ENCODE measurements at regions not wholly inside any gene's neighbourhood (a gene's known extent, or its start where the extent isn't known, plus 50 kb on each side); places are given as distances from the start of the nearest gene placed in this dataset.
"Not testable (repeated sequence)": the region's sequence is repeated elsewhere in the genome, so short reads cannot be mapped to it uniquely, and the experiment has no call there.

DNA sequence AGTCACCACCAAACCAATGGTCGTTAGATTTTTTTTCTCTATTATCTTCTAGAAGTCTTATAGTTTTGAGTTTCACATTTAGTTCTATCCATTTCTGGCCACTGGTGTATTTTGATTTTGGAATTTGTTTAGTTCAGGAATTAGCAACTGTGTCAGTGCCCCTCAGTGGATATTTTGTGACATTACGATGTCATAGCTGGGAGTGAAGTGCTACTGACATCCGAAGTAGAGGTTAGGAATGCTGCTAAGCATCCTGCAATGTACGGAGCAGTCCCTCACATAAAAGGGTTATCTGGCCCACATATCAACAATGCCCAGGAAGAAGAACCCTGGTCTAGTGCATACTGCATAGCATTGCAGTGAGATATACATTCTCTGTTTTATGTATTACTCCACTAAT is 157.4 kb upstream of the RGPD4 start:
- no peak for DNase-seq

DNA sequence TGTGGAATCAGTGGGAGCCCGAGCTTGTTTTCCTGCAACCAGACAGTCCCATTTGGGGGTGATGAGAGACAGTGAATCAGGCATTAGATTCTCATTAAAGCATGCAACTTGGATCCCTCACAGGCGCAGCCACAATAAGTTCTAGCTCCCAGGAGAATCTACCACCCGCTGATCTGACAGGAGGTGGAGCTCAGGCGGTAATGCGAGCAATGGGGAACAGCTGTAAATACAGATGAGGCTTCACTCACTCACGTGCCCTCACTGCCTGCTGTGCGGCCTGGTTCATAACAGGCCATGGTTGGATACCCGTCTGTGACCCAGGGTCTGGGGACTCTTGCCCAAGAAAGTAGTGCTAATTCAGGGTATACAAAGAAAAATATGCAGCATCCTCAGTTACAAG is 144.8 kb upstream of the RGPD4 start:
- no peak for DNase-seq

DNA sequence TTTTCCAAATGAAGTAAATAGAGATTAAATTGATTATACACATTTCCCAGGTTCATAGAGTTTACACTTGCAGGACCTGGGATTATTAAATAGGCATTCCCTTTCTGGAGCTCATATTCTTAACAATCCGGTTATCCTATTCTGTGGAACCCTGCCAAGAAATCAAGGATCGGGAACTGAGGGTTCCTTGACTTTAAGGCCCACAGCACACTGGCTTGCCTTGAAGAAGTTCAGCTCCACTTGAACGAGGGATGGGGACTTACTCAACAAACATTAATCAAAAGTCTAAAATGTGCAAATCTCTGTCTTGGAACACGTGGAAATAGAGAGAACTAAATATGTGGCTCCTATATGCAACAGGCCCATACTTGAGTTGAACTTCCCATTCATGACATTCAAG is 142.3 kb upstream of the RGPD4 start:
- DNase-seq: no peak

DNA sequence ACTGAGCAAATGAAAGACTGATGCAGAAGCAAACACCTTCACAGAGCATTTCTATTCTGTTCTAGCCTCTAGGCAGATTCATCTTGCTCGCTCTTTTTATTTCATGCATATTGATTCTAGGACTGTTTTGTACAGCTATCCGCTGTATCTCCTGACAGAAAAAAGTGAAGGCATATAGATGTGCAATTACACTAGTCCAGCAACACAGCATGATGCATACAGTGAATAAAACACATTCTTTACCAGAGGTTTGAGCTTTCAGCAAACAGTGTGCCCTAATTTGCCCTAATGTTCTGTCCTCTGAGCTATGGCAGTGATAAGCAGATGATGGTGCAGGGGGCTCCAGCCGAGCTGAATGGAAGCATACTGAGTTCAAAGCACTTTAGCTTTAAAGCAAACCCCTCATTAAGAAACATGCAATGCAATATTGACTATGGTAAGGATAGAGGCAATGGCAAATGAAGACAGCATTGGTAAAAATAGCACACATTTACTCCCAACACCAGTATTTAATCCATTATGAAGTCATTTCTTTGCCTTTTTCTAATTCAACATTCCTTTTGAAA is 141.2 kb upstream of the RGPD4 start:
- DNase-seq: no peak

DNA sequence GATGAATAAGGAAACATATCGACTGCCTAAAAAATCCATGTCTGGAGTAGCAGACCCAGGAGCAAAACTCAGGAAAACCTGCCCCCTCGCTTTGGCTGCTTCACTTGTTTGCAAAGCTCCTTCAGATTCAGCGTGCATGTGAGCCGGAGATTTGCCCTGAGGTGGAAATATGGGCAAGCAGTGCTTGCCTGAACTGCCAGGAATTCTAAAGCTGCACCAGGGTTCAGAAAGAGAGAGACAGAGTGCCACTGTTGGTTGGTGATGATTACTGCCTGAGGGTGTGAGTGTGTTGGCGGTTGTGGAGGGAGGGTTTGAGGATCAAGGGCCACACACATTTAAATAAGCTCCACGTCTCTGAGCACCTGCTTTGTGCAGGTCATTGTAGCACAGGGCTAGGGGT is 139.6 kb upstream of the RGPD4 start:
- no peak for DNase-seq

DNA sequence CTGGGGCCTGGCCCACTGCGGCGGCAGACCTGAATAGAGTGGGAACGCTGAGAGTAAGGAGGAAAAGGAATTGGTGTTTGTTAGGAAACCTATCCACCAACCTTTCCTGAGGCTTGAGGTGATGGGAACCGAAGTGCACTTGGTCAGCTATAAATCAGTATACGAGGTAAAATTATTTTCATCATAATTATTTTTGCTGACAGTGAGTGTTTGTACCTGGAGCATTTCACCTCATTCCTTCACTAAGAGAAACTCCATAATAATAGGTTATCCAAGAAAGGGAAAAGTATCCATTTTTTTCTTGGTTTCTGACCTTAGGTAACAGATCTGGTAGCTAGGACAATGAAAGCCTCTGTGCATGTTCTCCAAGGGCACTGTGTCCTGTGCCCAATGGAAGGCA is 138.6 kb upstream of the RGPD4 start:
- no peak for DNase-seq

DNA sequence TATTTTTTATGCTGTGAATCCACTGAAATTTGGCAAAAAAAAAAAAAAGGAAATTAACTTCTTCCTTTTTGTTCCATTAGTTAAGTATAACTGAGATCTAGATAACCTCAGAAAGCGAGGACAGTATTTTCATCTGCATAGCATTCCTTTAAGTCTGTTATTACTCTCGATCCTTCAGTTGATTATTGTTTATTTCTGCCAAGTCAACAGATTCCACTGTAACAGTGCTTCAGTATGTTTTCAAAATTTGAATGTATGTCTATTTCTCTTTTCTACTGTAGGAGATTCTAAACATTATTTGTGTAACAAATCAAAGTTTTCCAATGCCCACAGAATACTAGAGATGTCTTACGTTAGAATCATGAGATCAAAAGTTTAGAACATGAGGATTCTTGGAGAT is 133.1 kb upstream of the RGPD4 start:
- DNase-seq: no peak

DNA sequence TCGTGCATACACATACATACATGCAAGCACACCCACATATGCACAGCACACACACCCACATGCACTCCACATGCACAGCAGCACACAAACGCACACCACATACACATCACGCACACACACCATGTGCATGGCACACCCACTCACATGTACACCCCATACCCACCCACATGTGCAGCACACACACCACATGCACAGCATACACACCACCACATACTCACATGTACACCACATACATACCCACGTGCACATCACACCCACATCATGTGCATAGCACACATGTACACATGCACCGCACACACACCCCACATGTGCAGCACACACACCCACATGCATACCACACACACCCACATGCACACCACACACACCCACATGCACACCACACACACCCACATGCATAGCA is 132.0 kb upstream of the RGPD4 start:
- no peak for DNase-seq

DNA sequence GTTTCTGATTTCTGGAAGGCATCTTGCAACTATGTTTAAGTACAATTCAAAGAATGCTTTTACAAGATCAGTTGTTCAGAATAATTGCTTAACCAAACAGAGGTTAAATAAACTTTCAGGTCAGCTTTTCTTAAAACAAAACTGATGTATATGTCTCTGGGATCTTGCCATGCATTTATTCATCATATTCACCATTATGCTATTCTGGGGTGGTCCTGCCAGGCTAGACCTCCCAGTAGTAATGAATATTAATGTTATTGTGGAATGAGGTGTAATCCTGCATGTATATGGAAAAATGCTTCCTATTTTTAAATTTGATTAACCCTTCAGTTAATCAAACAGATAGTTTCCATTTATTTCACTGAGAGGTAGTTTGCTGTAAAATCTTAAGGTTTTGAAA is 129.3 kb upstream of the RGPD4 start:
- DNase-seq: no peak

DNA sequence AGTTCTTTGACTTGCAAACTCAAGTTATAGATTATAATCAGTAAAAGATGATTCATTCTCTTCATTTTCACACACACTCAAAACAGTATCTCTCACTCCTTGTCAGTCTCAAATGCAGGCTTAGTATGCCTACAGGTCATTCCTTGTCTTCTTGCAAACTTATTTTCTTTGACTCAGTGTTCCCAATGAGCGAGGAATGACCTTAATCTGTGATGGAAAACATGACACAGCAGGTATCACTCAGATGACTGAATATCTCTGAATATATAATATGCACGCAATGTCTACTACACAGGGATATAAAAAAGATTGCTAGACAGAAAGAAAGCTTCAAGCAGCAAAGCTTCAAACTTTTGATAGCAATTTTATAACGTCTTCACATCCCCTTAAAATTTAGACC is 127.8 kb upstream of the RGPD4 start:
- DNase-seq: no peak

DNA sequence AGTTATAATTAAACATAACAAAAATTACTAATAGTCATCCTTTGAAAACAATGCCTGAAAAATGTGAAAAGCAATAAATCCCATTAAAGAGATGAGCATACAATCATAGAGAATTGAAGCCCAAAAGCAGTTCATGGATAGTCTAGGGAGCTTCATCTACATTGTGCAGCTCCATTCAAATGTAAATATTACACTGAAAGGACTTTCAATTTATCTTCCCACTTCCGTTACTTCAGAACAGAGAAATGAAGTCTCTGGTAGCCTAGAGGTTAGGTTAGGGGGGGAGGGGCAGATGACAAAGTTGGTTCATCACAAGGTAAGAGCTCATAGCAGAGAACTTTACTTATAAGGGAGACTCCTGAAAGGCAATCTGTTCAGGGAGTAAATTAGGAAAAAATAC is 126.6 kb upstream of the RGPD4 start:
- no peak for DNase-seq

DNA sequence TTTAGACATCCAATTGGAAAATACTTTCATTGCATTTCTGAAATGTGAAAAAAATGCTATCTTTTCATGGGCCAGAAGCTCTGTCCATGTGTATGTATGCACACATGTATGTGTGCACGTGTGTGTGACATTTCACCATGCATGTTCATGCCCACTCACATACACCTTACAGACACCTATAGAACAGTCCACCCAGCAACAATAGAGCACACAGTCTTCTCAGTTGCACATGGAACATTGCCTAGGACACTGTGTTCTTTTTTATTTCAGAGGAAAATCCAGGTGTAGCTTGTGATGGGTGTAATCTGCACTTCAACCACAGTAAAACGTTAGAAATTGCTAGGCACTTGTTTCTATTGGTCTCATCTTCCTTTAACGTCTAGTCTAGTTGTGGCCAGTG is 114.8 kb upstream of the RGPD4 start:
- DNase-seq: no peak

DNA sequence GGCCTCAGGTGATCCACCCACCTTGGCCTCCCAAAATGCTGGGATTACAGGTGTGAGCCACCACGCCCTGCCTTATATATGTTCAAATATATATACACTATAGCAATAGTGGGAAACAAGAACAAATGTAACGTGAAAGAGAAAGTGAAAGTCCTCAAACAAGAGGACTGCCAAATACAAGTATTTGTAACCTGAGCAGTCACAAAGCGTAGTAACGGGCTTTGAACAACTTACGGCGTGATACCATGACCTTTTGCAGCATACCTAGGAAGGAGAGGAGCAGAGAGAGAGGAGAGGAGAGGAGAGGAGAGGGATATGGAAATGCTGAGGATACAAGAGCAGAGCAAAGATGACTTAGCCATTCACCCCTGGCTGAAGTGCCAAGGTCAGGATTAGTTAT is 113.8 kb upstream of the RGPD4 start:
- DNase-seq: no peak

DNA sequence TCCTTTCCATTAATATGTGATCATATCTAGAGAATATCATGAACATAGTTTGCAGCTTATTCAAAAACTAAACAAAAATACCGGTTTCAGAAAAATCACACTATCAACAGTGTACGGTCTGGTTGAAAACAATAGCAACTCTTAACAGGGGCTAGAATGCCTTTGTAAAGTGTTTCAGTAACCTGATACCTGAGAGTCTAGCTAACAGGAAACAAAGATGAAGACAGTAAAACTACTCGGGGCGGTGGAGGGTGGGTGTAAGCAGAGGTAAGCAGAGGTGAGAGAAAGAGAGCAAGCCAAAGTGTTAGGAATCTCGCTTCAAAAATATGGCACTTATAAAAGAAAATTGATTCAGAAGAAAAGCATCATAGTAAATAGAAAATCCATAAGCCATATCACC is 109.0 kb upstream of the RGPD4 start:
- no peak for DNase-seq

DNA sequence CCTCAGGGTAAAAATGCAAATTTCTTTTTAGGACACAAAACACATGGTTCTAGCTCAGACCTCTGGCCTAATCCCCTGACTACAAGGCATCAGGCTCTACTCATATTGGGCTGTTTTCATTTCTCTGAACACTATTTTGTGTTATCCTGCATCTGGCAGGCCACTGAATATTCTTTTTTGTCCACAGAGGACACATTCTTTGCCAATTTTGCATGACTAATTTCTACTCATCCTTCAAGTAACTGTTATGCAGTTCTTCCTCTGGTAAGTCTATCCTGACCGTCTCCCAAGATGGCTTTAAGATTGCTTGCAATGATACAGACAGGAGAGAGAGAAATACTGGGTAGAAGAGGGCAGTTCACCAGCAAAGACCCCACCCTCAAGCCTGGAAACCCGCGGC is 107.6 kb upstream of the RGPD4 start:
- DNase-seq: no peak

DNA sequence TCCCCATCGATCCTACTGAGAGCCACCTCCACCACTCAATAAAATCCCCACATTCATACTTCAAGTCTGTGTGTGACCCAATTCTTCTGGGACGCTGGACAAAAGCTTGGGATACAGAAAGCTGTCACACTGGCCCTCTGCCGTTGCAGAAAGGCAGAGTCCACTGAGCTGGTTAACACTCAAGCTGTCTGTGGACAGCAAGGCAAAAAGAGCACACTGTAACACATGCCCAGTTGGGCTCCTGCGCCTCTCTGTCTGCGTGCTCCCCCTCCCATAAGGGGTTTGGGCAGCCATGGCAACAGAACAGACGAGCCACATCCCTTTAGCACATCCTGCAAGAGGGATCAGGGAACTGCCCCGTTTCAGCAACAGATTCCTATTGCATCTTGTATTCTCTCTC is 106.9 kb upstream of the RGPD4 start:
- DNase-seq: no peak

DNA sequence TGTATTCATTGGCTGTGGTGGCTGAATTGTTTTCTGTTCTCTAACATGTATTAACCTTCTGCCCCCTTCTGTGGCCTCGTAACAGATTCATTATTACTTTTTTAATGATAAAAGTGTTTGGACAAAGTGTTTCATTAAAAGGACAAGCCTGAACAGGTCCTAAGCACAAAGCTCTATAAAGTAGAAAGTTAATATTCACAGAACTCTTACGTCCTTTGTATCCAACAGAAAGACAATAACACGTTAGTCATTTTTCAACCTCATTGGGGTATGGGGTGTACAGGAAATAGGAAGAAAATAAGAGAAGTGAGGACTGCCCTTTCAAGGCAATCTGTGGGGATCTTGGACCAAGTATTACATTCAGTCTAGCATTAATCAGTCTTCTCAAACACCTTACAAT is 105.5 kb upstream of the RGPD4 start:
- no peak for DNase-seq

DNA sequence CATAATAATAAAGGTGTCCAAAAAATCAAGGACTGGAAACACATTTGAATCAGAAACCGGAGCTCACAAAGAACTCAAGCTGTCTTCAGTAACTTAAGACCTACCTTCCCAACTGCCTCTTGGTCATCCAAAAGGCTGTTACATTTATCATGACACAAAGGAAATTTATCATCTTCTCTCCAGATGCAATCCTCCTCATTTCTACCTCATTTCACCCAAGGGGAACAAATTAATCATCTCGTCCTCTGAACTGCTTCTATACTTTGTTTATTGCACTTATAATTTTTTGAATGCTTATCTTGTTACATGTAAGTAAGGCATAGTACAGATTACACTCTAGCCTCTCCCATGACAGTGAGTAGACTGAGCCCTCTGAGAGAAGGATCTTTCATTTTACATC is 105.1 kb upstream of the RGPD4 start:
- no peak for DNase-seq

DNA sequence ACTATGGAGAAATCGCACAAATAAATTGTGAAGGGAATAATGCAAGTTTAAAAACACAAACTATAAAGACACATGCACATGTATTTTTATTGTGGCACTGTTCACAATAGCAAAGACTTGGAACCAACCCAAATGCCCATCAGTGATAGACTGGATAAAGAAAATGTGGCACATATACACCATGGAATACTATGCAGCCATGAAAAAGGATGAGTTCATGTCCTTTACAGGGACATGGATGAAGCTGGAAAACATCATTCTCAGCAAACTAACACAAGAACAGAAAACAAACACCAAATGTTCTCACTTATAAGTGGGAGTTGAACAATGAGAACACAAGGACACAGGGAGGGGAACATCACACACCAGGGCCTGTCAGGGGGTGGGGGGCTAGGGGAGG is 100.9 kb upstream of the RGPD4 start:
- not testable (repeated sequence) for DNase-seq

DNA sequence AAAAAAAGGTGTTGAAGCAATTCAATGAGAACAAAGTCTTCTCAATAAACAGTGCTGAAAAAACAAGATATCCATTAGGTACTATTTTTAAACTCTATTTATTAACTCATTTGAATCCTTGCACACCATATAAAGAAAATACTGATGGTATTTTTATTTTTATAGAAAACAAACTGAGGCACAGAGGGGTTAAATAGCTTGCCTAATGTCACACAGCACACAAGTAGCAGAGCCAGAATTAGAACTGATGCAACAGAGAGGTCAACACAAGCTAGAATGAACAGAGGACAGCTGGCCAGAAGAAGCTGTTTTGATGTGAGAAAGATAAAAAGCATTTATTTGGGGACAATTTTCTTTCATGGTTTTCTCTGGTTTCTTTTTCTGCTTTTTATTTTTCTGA is 99.4 kb upstream of the RGPD4 start:
- no peak for DNase-seq

DNA sequence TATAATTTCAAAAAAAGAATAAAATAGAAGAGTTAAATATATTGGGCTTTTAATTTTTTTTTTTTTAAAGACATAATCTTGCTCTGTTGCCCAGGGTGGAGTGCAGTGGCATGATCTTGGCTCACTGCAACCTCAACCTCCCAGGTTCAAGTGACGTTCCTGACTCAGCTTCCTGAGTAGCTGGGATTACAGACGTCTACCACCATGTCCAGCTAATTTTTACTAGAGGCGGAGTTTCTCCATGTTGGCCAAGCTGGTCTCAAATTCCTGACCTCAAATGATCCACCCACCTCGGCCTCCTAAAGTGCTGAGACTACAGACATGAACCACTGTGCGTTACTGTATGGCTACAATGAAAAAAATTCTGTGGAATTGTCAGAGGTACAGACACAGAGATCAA is 98.1 kb upstream of the RGPD4 start:
- no peak for DNase-seq

DNA sequence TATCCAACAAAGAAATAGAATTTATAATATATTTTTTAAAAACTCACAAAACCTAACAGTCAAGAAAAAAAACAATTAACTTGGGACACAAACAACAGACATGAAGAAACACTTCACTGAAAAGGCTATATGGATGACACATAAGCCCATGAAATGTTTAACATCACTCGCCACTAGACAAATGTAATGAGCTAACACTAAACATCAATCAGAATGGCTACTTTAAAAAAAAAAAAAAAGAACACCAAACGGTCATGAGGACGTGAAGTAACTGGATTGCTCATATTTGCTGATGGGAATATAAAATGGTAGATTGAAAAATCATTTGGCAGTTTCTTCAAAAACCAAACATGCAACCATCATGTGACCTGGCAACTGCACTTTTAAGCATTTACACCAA is 97.3 kb upstream of the RGPD4 start:
- DNase-seq: no peak

DNA sequence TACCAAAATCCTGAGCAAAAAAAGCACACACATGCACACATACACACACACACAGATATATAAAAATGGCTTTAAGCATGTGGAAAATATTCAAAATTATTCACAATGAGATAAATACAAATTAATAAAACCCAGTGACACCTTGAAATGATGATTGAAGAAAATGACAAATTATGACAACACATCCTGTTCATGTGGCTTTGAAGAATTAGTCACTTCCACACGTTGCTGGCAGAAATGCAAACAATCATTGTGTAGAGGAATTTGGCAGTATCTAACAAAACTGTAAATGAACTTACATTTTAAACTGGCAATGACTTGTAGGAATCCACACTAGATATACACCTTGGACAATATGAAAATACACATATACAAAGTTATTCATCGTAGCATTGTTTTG is 95.8 kb upstream of the RGPD4 start:
- DNase-seq: no peak

DNA sequence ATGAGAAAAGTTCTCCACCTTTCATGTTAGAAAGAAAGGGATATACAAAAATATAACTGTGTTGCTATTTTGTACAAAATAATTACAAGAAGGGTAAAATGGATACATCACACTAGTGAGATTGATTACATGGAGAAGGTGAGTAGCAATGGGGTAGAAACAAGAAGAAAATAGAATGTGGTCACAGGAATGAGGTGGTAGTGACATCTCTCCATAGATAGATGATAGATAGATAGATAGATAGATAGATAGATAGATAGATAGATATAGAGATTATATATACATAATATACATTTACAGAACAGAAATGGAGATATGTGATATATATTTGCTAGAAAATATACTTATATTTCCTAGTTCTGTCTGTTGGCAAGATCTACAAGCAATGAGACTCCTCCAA is 95.3 kb upstream of the RGPD4 start:
- DNase-seq: no peak

DNA sequence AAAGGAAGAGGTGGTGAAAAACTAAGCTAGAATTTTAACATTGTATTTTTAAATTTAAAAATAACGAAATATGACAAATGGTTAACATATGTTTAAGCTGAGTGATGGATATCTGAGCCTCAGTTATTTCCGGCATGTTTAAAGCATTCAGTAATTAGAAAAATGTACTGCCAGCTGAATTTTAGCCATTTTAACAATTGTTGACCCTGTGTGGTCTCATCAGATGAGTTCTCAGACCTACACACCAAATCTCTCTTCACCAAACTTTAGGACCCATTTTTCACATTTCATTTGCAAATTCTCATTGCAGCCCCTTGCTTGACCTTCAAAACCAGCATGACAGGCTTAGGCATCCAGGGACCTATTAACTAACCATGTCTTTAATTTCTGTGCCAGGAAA is 91.5 kb upstream of the RGPD4 start:
- no peak for DNase-seq

DNA sequence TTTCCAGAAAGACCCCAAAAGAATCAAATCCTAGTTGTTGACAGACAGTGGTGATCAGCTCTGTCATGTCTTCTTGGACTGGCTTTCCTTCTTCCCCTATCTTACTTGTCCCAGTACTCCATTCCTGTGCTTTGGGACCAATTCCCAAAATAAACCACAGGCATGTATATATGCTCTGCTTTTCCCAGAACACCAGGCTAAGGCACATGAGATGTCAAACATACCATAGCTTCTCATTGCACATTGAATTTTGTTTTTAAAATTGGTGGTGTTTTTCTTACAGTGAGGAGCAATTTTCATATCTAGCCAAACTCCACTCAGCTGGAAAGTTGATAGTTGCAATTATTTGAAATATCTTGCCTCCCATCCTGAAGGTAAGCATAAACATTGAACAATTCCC is 88.9 kb upstream of the RGPD4 start:
- DNase-seq: no peak

All from midbrain (tissue), 1 donor.